ENCODE measurements at regions not wholly inside any gene's neighbourhood (a gene's known extent, or its start where the extent isn't known, plus 50 kb on each side); places are given as distances from the start of the nearest gene placed in this dataset.
"Not testable (repeated sequence)": the region's sequence is repeated elsewhere in the genome, so short reads cannot be mapped to it uniquely, and the experiment has no call there.

DNA sequence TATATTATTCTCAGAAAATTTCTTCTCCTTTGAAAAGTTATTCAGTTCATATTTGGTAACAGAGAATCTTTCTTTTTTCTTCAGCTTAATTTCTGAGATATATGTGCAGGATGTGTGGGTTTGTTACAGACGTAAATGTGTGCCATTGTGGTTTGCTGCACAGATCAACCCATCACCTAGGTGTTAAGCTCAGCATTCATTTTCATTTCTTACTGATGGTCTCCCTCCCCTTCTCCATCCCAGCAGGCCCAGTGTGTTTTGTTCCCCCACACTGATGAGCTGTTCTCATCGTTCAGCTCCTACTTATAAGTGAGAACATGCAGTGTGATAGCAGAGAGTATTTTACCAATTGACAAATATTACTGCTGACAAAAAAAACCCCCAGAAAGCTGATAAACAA is 330.0 kb upstream of the CHD1 start:
- no peak for DNase-seq

DNA sequence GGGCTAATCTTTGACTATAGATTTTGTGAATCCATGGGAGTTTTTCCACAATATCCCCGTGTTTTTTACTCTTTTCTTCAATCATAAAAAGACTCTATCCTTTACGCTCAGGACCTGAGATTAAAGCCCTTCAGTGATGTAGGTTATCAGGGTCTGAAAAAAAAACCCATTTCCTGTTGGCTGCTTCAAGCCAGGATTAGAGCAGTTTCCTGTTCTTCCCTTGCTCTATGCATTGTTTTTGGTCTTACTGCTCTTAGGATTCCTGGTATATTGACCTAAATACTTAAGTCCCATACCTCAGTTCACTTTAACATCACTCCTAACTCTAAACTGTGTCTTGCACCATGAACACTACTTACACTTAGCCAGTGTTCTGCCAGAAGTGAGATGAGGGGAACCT is 319.3 kb upstream of the CHD1 start:
- no peak for DNase-seq

DNA sequence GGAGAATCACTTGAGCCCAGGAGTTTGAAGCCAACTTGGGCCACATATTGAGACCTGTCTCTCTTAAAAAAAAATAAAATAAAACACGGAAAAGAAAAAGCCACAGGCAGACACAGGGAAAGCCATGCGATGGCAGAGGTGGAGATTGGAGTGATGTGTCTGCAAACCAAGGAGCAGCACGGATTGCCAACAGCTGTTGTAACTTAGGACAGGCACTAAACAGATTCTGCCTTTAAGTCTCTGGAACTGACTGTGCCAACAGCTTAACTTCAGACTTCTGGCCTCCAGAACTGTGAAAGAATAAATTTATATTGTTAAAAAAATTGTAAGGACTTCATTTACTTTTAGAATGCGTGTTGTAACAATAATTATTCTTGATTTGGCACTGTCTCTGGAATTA is 318.5 kb upstream of the CHD1 start:
- DNase-seq = no peak

DNA sequence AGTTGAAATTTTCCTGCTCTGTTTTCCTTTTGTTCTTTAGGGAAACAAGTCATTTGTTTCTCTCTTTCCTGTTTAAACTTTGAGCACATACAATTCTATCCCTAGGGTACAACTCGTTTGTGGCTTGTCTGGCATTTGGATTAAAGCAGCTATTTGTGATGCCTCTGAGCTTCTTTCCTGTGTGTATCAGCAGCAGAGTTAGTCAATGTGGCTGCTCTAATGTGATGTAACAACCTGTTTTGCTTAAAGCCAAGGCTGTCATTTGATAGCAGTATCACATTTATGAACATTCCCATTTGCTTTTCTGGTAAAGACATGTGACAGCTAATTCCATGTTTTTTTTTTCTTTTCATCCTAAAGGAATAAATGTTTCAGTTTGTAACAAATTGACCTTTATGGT is 314.3 kb upstream of the CHD1 start:
- DNase-seq = no peak

DNA sequence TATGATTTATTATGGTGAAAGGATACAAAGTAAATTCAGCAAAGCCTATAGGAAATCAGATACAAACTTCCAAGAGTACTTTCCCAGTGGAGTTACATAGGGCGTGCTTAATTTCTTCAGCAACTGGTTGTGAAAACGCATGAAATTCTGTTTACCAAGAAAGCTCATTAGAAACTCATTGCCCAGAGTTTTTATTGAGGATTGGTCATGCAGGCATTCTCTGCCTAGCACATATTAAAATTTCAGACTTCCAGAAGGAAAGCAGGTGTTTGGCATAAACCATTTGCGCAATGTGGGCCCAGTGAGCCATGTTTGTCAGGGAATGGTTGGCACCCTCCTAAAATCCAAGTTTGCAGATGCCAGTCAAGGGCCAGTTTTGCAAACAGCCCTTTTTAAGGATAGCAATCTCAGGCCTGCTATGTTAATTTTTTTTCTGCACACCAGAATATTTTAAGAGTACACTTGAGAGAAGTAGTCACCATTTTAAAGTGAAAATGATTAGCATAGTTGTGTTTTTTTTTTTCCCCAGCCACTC is 311.1 kb upstream of the CHD1 start:
- DNase-seq = no peak

DNA sequence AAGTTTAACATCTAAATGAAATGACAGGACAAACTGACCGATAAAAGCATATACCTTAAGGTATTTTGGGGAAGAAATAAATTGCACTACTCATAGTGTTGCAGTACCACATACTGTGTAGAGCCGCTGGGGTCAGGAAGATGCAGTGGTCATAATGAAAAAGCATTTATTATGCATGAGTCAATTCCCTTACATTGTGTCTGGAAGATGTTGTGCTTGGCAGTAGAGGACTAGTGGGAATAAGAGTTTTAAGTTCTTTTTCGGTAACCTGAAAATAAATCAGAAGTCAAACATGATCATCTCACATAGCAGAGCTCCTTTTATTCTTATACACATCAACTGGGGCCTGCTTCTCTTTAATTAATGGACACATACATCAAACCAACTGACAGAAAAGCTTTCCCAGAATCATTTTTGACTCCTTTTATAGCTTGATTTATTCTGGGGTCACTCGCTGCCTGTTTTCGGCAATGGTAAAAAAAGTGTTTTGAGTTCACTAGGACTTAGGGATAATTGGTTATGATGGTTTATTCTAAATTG is 262.5 kb upstream of the CHD1 start:
- no peak for DNase-seq

DNA sequence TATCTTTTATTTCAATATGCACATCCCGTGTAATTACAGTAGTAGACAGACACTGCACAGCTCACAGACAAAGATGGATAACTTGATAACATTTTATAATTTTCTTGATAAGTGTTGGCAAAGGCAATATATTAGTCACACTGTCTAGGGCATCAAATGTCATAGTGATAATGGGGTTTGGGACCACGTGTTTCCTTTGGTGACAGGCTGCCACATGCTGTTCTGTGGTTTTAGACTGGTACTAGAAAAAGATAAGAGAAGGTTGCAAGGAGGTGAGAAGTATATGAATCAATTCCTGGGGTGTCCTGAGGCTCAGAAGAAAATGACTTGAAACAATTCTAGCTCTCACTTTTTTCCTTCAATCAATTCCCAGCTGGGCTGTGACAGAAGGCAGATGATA is 258.8 kb upstream of the CHD1 start:
- no peak for DNase-seq

DNA sequence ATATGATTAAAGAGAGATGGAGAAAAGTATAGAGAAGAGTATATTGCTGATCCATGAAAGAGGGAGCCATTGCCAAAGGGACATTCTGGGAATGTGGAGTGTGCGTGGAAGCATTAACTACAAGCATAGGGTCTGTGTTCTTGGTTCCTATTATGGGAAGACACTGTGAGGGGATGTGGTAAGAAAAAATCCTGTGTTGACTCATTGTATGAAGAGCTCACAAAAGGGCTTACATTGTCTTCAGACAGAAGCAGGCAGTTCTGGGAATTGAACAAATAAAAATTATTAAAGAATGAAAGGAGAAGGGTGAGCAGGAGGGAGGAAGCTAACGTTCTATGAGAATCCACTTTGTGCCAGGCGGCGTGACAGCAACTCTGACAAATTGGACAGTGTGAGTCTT is 250.4 kb upstream of the CHD1 start:
- no peak for DNase-seq

DNA sequence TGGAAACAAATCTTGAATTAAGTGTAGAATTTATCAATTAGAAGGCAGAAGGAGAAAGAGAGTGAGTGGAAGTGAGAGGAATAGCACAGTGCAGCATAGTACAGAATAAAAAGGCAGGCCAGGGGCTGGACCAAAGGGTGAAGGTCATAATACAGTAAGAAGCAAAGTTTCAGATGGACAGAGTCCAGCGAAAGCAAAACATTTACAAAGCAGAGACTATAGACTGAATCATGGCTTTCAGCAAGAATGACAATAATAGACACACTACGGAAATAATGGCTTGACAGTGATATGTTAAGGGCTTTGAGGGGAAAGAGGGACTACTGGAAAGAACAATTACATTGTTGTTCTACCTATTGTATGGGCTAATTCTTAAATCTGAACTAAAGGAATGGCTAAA is 249.0 kb upstream of the CHD1 start:
- DNase-seq = no peak

DNA sequence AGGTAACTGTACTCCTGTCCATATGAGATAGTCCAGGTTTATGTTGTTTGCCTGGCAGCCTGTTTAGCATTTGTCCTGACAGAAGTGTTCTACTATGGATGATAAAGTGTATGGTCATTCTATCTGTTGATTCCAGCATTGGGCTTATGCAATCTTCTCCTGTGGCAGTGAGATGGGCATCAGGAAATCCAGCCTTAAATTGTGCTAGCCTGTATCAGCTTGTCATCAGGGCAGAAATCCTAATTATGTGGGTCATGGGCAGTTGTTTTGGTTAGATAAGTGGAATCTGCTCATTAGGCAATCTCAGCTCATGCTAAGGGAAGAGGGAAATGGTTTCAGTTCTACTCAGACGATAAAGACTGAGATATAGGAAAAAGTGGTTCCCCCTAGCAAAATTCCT is 247.4 kb upstream of the CHD1 start:
- DNase-seq = no peak

DNA sequence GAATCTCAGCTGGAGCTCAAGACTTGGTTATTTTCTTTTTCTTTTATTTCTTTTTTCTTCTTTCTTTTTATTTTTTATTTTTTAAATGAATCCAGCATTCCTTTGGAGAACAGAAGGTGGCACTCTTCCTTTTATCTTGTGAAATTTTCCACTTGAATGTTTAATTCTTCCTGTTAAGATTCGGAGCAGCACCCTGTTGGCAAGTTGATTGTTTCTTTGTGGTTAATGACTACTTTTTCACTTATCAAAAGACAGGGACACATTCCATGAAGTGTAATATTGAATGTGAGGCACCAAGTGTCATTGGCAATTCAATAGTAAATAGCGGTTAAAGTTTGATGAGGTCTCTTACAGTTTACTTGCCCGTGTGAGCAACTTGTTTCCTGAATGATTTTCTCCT is 240.5 kb upstream of the CHD1 start:
- DNase-seq = peak in 1 of 2 donors; percentile 22

DNA sequence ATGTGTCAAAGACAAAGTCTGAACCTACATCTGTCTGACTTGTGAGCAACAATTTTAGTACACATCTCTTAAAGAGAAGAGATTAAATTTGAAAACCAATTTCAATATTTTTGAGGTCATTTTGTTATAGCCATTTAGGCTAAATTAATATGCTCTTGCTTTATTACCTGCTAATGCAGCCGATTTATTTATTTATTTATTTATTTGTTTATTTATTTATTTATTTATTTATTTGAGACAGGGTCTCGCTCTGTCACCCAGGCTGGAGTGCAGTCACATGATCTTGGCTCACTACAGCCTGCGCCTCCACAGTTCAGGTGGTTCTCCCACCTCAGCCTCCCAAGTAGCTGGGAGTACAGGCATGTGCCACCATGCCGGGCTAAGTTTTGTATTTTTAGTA is 232.7 kb upstream of the CHD1 start:
- not testable (repeated sequence) for DNase-seq

DNA sequence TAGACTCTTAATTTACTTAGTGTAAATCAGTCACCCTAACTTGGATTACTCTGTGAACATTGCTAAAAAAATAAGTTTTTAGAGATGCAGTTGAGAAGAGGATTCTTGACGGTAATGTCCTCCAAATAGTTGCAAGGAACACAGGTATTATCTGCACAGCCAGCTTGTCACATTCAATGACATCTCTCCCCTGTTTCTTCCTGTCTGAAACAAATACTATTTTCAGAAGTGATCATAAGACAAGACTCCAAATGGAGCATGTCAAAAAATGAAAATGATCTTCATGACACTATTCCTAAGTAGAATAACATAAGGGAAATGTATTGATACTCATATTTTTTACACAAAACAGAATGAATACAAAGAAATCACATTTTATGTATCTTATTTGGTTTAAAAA is 227.9 kb upstream of the CHD1 start:
- no peak for DNase-seq

DNA sequence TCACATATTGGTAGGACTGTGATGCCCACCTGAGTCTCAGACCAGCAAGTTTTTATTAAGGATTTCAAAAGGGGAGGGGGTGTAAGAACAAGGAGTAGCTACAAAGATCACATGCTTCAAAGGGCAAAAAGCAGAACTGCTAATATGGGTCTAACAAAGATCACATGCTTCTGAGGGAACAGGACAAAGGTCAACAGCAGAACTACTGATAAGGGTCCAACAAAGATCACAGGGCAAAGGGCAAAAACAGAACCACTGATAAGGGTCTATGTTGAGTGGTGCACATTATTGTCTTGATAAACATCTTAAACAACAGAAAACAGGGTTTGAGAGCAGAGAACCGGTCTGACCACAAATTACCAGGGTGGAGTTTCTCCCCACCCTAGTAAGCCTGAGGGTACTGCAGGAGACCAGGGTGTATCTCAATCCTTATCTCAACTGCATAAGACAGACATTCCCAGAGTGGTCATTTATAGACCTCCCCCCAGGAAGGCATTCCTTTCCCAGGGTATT is 214.5 kb upstream of the CHD1 start:
- DNase-seq = not testable (repeated sequence)

DNA sequence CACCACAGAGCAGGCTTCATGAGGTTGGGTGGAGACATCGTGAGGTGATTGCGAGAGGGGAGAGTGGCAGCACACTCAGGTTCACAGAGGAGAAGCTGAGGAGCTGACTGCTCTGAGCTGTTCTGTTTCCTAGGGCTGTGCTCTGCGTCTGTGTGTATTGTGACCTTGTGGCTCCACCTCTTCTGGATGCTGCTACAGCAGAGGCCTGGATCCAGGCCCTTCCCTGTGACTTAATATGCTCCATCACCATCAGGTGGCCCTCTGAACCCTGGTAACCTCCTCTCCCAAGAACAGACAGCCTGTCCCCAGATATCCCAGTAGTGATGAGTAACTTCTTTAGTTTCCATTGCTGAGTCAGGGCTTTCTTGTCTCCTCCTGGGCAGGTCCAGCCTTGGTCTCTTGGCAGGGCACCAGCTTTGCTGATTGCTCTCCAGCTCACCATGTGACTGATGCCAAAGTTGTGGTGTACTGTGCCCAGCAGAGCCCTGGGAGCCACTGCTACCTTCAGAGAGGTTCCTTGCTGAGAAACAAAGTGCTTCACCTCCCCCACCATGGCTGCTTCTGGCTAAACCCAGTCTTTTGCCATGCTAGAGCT is 212.8 kb upstream of the CHD1 start:
- no peak for DNase-seq

DNA sequence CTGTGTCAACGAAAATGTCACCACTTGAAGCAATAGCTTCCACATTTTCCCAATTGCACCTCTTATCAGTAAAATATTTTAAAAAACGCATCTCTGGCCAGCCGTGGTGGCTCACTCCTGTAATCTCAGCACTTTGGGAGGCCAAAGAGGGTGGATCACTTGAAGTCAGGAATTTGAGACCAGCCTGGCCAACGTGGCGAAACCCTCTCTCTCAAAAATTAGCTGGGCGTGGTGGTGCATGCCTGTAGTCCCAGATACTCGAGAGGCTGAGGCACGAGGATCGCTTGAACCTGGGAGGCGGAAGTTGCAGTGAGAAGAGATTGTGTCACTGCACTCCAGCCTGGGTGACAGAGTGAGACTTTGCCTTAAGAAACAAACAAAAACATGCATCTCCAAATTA is 210.1 kb upstream of the CHD1 start:
- DNase-seq = no peak

DNA sequence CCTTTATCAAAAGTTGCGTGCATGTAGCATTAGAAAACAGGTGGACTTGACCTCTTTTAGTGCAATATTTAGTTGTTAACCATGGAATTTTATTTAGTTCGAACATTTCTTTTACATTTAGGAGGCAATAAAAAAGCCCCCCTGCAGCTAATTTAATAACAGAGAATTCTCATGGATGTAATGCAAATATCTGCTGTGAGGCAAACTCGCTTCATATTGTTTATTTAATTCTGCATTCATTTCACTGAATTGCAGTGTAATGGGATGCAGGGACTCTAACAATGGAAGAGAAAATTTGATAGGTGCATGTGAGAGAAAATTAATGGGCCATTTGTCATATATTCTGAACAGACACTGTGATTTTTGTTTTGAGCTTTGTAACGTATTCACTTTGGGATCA is 205.1 kb upstream of the CHD1 start:
- DNase-seq = no peak

DNA sequence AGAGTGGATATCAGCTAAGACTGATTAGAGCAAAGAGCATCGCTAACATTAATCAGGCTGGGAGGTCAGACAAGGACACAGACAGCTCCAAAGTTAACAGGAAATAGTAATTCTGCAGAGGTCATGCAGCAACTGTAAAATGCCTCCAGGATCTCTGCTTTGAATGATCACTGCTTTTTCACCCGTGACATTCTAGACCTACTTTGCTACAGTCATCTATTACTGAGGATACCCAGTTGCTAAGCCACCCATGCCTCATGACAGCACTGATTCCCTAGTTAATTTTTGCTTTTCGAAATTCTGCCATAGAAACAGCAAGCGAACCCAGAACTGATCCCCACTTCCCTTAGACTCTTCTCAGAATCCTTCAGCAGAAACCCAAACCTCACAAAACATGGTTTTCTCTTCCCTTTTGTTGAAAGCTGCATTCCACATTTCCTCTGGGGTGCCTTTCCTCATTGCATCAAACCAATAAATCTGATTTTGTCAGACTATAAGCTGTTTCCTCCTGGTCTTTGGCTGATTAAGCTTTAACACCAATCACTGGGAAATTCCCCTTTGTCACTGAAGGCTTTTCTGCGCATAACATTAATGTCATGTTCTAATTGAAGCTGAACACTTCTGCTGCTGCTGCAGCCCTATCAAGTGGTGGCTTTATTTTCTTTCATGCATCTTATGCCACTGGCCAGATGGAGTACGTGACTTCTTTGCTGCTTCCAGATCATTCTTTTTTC is 201.1 kb upstream of the CHD1 start:
- no peak for DNase-seq

DNA sequence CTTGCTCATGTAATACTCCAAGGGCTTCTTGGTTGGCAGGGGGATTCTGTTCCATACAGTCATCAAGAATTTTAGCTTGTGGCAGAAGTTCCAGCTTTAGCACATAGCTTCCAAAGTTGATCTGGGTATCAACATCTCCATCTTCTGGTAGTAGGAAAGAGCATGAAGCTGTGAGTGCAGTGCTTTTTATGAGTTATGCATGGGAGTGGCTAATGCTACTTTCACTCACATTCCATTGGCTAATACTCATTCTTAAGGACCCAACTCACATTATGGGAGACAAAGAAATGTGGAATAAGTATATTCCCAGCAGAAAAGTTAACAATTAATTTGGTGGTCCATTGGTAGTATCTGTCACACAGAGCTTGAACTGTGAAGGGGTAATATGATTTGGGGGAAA is 194.2 kb upstream of the CHD1 start:
- no peak for DNase-seq

DNA sequence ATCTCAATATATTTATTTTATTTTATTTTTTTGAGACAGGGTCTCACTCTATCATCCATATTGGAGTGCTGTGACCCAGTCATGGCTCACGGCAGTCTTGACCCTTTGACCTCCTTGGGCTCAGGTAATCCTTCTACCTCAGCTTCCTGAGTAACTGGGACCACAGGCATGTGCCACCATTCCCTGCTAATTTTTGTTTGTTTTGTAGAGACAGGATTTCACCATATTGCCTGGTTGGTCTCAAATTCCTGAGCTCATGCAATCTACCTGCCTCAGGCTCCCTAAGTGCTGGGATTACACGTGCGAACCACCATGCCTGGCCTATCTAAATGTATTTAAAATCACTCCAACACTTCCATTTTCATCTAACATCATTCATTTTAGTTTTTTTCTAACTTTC is 190.5 kb upstream of the CHD1 start:
- DNase-seq = no peak

DNA sequence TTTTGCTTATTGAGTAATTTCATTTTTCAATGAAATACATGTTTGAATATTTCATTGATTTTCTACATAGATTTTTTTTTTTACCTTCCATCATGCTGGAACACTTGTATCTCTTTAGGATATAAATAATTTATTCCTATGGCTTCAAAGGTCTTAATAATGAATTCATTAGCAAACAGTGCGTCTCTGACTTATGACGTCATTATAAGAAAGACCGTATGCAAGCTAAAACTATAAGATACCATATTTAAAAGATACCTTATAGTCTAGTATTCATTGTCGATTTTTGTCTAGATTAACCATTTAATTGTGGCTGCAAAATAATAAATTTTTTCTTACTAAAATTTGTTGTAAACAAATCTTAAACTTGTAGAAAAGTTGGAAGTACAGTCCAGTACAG is 187.7 kb upstream of the CHD1 start:
- DNase-seq = no peak

DNA sequence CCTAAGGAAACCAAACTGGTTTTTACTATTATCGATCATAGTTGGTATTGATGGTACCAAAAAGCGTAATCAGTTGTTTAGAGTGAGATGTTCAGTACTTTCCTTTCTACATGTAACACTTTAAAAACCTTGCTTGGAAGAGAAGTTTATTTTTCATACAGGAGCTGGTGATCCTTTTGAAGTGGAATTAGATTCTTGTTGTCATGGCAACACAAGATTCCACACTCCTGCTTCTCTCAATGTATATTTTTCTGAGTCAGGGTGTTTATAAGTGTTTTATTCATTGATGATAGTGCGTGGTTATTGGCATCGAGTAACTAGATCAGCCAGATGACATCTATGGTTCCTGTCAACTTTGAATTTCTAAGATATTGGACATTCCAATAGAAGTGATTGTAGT is 181.1 kb upstream of the CHD1 start:
- no peak for DNase-seq

DNA sequence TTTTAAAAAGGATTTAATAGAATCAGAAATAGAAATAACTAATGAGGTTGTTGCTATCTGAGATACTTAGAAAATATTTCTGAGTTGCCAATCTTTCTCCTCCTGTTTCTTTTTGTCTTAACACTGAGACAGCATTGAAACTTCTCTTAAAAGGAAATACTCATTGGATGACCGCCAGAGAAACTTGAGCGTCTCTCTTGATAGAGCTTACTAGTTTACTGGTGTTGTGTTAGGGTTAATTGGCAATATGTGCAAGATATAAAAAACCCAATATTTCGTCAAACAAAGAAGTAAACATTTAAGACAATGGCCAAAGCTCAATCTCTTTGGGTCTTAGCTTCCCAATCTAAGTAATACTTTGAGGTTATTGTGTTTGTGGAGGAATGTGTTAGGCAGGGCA is 176.4 kb upstream of the CHD1 start:
- DNase-seq = peak in 1 of 2 donors; percentile 8

DNA sequence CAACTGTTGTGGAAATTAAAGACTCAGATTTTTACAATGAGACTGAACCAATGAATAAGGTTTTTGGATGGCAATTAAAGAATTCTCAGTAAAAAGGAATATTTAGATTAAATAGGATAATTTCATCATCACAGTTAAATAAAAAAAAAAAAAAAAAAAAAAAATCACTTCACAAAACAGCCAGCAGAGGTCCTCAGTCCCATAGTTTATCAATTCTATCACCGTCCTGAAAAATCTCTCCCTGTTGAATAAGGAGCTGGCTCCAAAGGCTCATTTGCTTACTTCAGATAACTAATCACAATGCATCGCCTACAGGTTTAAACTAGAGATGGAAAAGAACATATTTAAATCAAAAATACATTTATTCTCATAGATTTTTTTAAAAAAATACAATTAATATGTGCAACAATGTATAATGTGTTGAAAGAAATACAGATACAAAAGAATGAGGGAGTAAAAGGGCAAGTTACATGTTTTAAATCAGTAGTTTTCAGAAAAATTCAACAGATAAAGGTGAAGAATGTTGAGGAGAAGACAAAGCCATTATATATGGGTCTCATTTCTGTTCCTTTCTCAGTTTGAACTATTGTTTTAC is 175.8 kb upstream of the CHD1 start:
- peak in 1 of 2 donors; percentile 61 for DNase-seq

All from hippocampal formation (tissue), 2 donors.